GM18867 (cell line): ENCODE measurements at regions not wholly inside any gene's neighbourhood (a gene's known extent, or its start where the extent isn't known, plus 50 kb on each side); places are given as distances from the start of the nearest gene placed in this dataset.
"Not testable (repeated sequence)": the region's sequence is repeated elsewhere in the genome, so short reads cannot be mapped to it uniquely, and the experiment has no call there.

Experiments
- ATAC-seq: cut with Tn5 transposase; IDR thresholded peaks from one replicate; pipeline ENCODE4 v1.9.1; 2021; ENCODE audit warnings: mild to moderate bottlenecking, moderate library complexity; ENCODE audit not compliant: unreplicated experiment

DNA sequence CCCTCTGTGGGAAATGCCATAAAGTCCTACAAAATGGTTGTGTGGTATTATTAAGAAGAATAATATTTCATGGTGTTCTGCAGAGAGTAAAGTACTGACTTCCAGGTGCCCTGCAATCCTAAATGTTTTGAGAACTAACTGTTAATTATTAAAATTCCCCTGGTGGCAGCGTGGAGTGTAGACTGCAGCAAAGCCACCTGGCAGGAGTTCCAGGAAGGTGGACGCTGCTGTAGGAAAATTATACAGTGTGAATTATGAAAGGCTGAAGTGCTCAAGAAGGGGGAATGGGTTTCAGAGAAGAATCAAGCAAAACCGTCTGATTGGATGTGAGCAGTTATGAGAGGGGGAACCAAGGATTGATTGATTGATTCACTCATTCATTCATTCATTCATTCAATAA lies 572.4 kb upstream of the PPP2R3A start:
- ATAC-seq, result no peak

DNA sequence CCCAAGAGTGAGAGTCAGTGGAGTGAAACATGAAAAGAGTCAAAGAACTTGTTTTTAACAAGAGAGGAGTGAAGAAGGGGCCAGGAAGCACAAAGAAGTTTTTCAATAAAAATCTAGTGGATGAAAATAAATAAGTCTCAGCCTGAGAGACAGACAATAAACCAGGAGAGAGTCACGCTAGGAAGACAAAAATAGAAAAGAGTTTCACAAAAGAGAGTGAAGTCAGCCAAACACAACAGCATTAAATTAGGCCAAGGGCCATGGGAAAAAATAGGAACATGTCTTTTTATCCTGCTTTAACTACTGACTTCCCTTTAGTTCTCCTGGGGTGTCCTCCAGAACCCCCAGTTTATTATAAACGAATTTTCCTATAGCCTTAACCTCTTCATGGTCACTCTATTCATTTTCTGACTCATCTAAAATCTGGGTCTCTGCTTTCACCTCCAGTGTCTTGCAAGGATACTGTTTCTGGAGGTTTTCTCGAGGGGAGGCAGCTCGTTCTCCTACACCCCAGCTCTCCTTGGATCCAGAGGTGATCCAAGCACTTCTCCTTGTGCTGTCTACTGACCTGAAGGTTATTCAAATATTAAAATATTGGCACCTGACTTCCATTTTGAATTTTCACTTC lies 571.5 kb upstream of the PPP2R3A start:
- ATAC-seq, result no peak

DNA sequence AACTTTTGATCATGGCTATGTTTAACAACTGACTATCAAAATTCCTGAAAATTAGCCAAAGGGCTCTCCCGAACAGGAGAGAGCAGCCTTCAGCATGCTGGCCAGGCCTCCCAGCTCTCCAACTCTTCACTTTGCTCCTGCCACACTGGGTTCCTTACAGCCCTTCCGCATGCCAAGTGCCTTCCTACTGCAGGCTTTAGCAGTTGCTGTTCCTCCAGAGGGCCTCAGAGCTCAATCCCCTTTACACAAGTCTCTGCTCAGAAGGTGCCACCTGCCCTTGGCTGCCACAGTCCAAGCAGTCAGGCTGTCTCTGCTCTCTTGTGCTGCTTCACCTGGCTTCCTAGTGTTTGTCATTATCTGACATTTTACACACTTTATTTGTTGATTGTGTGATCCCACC lies 553.1 kb upstream of the PPP2R3A start:
- no peak for ATAC-seq

DNA sequence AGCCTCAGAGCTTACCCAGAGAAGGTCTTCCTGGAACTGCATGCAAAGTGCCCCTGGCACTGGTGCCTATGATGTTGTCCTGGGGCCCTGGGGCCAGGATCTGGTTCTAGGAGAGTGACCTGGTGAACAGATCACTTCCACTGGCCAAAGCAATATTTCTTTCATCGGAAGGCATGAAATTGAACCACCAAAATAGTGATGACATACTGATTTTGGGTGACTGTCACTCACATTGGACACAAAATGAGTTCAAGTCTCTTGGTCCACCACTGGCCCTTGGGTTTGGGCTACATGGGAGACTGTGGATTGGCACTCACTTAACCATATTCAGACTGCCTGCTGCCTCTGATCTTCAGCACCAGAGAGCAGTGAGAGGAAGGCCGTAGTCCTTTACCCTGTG lies 549.3 kb upstream of the PPP2R3A start:
- ATAC-seq, result no peak

DNA sequence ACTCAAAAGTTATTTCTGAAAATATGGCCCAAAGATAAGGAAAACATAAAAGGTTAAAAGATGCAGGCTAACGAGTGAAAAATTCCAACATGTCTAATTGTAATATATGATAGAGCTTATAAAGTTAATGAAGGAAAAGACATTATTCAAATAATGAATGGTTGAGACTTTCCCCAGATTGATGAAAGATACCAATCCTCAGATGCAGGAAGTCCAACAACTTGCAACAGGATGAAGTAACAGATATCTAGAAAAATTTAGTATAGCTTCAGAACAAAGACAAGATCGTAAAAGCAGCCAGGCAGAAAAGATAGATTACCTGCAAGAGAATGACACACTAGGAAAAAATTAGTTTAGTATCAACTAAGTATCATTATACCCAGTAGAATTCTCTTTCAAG lies 546.4 kb upstream of the PPP2R3A start:
- no peak for ATAC-seq

DNA sequence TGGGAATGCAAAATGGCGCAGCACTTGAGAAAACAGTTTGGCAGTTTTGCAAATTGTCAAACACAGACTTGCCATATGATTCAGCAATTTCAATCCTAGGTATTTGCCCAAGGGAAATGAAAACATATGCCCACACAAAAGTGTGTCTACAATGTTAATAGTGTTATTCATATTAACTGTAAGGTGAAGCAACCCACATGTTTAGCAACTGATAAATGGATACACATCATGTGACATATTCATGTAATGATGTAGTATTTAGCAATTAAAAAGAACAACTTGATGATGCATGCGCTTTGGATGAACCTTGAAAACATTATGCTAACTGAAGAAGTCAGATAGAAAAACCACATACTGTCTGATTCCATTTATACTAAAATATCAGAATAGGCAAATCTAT lies 539.0 kb upstream of the PPP2R3A start:
- no peak for ATAC-seq

DNA sequence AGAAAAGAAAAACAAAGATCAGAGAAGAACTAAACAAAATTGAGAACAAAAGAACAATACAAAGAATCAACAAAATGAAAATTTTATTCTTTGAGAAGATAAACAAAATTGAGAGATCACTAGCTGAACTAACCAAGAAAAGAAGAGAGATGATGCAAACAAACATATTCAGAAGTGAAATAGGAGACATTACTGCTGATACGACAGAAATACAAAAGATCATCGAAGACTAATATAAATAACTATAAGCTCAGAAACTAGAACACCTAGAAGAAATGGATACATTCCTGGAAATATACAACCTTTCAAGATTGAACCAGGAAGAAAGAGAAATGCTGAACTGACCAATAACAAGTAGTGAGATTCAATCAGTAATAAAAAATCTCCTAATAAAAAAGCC lies 533.1 kb upstream of the PPP2R3A start:
- no peak for ATAC-seq

DNA sequence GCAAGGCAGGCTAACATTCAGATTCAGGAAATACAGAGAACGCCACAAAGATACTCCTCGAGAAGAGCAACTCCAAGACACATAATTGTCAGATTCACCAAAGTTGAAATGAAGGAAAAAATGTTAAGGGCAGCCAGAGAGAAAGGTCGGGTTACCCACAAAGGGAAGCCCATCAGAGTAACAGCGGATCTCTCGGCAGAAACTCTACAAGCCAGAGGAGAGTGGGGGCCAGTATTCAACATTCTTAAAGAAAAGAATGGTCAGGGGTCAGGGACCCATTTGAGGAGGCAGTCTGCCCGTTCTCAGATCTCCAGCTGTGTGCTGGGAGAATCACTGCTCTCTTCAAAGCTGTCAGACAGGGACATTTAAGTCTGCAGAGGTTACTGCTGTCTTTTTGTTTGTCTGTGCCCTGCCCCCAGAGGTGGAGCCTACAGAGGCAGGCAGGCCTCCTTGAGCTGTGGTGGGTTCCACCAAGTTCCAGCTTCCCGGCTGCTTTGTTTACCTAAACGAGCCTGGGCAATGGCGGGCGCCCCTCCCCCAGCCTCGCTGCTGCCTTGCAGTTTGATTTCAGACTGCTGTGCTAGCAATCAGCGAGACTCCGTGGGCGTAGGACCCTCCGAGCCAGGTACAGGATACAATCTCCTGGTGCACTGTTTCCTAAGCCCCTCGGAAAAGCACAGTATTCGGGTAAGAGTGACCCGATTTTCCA lies 526.5 kb upstream of the PPP2R3A start:
- not testable (repeated sequence) for ATAC-seq

DNA sequence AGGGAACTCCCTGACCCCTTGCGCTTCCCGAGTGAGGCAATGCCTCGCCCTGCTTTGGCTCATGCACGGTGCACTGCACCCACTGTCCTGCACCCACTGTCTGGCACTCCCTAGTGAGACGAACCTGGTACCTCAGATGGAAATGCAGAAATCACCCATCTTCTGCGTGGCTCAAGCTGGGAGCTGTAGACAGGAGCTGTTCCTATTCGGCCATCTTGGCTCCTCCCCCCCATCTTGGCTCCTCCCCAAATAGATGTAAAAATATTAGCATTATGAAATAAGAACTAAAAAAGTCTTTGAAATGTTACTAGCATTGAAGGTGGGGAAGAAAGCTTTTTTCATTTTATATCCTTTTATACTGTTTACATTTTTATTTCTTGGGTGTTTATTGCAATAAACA lies 525.9 kb upstream of the PPP2R3A start:
- not testable (repeated sequence) for ATAC-seq

DNA sequence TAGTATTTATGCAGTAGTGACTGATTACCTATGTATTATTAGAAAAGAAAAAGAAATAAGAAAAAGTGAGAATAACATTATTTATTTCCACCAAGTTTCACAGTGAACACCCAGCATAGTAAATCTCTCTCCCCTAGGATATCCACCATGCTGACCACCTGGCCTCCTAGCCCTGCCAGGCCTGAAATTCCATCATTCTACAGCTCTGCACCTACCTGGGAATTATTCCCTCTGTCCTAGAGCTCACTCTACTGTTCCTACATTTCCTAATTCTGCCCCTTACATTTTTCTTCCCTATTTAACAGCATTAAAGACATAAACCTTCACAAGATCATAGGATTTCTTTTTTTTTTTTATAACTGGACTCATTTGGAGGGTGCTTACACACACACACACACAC lies 525.3 kb upstream of the PPP2R3A start:
- no peak for ATAC-seq

DNA sequence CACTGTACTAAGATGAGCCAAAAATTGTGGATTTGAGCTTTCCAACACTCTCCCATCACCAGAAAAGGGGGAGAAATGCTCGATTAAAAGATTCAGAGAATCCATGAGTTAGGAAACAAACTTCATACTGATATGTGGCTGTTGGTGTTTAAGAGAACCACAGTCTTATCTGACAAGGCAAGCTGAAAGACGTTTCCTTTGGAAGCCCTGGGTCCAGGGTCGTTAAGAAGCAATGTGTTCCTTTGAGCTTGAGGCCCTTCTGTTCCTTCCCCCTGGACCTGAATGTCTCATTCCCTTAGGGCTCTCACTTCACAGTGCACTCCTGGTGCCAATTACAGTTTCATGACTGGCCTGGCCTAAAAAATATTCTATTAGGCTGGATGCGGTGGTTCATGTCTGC lies 524.8 kb upstream of the PPP2R3A start:
- ATAC-seq, result no peak

DNA sequence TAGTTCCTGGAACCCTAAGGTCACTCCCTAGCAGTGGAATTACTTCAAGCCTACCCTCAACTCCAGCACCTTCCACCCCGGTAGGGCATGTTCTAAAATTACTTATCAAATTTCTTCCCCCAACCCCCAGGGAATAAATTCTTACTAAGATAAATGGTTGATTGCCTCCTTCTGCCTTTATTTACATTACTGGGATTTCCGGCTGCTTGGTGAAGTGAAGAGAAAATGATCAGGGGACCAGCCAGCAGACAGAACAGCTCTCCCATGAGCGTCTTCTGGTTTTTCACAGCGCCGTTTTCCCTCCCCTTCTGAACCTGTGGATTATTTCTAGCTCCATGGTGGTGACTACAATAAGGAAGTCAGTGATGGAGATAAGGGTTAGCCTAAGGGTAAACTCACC lies 521.5 kb upstream of the PPP2R3A start:
- ATAC-seq, result no peak

DNA sequence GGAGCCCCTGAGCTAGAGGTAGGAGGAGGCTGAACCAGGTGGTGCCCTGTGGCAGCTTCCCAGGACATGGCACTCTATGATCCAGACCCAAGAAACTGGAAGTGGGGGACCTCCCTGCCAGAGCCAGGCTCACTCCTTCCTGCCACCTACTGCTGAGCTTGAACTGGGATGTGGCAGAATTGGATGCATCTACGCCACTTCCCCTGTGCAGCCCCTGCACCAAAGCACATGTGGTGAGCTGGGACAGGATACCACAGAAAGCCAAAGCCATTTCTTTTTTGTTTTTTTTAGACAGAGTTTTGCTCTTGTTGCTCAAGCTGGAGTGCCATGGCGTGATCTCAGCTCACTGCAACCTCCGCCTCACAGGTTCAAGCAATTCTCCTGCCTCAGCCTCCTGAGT lies 518.0 kb upstream of the PPP2R3A start:
- no peak for ATAC-seq

DNA sequence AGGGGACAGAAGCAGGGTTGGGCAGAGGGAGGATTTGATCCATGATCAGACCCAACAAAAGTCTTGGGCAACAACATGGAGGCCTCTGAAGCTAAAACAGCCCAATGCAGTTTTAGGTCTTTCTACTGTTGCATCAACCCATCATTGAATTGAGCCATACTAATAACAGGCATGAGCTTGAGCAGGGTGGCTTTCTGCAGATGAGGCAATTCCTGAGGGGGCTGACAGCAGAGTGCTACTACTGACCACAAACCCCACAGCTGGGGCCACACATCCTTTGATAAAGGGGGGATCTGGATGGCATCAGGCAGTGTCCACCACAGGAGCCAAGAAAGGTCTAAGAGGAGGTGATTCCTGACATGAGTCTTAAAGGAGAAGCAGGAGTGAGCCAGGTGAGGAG lies 517.0 kb upstream of the PPP2R3A start:
- ATAC-seq, result no peak

DNA sequence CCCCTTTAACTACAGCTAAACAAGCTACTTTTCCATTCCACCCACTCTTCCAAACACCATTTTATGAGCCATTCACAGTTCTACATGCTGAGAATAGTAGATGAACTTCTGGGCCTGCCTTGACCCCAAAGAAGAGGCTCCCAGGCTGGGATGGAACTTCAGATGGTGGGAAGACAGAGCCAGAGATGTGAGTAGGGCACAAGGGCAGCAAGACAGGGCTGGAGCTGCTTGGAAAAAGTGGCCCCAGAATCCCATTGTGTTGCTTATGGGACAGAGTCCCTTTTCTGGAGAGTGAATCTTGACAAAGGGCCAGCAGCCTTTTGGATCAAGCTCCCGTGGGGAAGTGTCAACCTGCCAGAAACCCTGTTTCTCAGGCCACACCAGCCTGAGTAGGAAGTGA lies 516.5 kb upstream of the PPP2R3A start:
- no peak for ATAC-seq

DNA sequence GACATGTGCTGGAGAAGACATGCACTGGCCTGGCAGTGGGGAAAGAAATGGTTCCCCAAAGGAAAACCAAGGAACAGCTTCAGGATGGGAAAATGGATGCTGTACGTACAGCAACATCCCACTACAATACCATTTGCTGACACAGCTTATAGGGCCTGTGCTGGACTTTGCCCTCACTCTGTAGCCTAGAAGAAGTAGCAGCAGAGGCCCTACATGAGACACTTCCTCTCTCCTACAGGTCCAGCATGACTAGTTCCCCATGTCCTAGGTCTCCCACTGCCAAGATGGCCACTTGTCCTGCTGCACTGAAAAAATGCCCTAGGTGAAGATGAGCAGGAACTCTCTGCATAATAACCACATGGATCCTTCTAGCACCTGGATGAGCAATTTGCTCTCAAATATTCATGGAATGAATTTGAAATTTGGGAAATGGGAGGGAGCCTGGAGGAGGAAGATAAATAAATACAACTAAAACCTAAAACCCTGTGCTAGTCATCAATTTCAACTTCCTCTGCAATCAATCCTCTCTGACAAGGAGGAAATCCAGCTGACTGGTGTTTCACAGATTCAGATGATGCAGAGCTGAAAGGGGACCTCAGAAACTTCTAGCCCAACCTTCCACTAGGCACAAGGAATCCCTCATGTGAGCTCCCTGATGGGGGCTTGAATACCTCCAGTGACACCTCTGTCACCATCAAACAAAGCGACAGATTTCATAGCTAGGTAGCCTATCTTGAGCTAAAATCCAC lies 514.3 kb upstream of the PPP2R3A start:
- ATAC-seq, result no peak

DNA sequence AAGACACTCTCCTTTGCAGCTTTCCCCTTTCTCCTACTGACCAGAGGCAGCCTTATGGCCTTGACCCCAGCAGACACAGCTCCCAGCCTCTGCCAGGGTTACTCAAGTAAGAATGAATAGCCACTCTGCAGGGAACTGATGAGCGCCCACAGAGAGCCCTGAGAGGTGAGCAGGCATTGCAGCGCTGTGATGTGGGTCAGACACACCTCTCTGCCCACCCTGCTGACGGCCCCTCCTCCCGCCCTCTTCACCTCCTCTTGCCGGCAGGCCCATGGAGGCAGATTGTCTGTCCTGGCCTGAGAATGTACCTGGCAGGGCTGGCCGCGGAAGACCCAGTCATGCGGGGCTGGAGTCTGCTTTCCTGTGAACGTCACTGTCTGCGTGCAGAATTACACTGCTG lies 512.6 kb upstream of the PPP2R3A start:
- ATAC-seq, result no peak

DNA sequence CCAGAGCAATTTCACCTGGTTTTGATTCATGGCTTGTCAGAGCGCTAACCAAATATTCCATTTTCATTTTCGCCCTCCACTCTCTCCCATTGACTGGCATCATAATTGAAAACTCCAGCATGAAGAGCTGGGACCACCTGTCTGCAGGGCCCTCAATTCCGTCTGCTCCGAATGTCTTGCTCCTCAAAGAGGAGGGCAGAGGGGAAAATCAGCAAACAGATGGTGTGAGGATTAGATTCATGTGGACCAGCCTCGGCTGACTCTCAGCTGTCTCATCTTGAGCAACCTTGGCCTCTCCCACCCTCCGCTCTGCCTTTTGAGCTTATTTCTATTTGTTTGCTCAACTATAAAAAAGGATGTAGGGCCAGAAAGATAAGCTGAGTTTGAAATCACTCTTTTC lies 512.2 kb upstream of the PPP2R3A start:
- no peak for ATAC-seq

DNA sequence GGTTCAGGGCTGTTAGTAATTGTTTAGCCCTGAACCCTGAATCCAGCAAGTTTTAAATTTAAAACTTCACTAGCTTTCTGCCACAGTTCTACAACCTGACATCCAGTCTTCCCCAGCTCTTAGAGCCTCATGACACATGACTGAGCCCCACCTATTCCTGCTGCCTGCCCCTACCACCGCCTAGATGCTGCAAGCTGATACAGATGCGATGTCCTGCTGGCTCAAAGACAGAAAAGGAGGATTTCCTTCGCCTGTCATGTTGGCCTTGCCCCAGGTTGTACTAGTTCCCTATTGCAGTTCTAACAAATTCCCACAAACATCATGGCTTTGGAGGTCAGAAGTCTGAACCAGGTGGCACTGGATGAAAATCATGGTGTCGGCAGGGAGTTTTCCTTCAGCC lies 510.6 kb upstream of the PPP2R3A start:
- no peak for ATAC-seq

DNA sequence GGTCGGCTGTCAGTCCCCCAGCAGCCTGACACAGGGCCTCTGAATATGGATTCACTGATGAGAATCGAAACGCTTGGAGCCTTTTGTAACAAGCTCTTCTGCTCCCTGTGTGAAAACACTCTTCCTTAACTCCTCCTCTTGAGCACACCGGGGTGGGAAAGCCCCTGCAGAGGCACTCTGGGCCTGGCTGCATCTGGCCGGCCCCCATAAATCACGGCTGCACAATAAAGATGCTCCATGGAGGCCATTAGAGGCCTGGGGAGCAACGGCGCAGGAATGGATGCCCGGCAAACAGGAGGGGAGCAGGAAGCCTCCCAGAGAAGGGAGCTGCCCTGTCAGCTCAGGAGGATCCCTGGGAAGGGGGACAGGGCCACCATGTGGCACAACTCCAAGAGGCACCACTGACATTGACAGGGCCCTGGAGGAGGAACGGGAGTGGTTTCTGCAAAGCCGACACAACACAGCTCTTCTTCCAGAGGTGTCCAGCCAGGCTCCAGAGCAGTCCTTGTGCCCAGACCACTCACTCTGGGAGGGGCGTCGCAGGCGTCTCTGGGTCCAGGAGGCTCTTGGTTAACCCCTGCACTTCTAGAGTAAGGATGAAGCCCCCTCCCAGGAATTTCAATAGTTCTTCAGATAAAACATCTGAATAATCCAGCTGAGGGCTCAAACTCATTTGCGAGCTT lies 509.3 kb upstream of the PPP2R3A start:
- no peak for ATAC-seq

DNA sequence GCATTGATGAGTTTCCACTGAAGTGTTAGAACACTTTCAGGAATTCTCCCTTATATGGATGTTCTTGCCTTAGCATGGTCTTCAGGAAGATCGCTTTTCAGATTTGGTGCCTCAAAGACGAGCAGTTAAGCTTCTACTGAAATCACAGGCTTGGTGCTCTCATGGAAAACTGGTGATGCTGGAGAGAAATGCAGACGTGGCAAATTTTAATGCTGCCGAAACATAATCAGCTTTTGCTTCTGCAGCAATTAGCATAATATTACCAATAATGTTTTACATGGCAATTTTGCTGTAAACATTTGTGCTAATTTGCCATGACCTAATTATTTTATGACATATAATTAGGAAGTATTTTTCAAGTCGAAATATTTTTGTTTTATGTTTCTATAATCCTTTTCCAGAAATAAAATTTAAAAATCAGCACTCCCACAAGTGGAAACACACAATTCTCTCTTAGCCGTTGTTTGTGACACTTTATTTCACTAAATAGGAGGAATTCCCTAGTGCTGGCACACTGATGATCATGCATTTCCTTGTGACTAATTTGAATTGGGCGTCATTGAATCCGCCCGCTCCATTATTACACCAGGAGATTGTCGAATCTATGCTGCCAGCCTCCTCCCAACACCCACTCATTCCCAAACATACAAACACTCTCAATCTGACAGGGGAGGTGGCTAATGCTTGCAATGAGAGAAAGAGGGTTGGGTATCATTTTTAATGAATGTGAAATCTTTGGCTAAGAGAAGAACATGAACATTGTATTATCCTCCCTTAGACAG lies 506.8 kb upstream of the PPP2R3A start:
- no peak for ATAC-seq
